ENCODE measurements at regions not wholly inside any gene's neighbourhood (a gene's known extent, or its start where the extent isn't known, plus 50 kb on each side); places are given as distances from the start of the nearest gene placed in this dataset.
"Not testable (repeated sequence)": the region's sequence is repeated elsewhere in the genome, so short reads cannot be mapped to it uniquely, and the experiment has no call there.

GRCh38 chr22:47355776-47356510 is 593.5 kb downstream of the TBC1D22A start:
- no peak for DNase-seq

GRCh38 chr22:47355388-47355725 is 592.9 kb downstream of the TBC1D22A start:
- no peak for DNase-seq

GRCh38 chr22:47354668-47355387 is 592.4 kb downstream of the TBC1D22A start:
- no peak for DNase-seq

- no peak for DNase-seq
Observed at GRCh38 chr22:47352920-47353700, 590.7 kb downstream of the TBC1D22A start.

- DNase-seq: no peak
Observed at GRCh38 chr22:47351836-47352579, 589.6 kb downstream of the TBC1D22A start.

- DNase-seq: not testable (repeated sequence)
Observed at GRCh38 chr22:47346287-47346686, 583.8 kb downstream of the TBC1D22A start.

GRCh38 chr22:47345025-47345424 is 582.6 kb downstream of the TBC1D22A start:
- DNase-seq: no peak

- DNase-seq: no peak
Observed at GRCh38 chr22:47344414-47344813, 582.0 kb downstream of the TBC1D22A start.

GRCh38 chr22:47343611-47344010 is 581.2 kb downstream of the TBC1D22A start:
- no peak for DNase-seq

GRCh38 chr22:47342446-47342845 is 580.0 kb downstream of the TBC1D22A start:
- DNase-seq: no peak

- no peak for DNase-seq
Observed at GRCh38 chr22:47341464-47341863, 579.0 kb downstream of the TBC1D22A start.

GRCh38 chr22:47340851-47341436 is 578.5 kb downstream of the TBC1D22A start:
- no peak for DNase-seq

- DNase-seq: peak; percentile 70
Observed at GRCh38 chr22:47337161-47337621, 574.7 kb downstream of the TBC1D22A start.

- DNase-seq: no peak
Observed at GRCh38 chr22:47335958-47336357, 573.5 kb downstream of the TBC1D22A start.

GRCh38 chr22:47335460-47335859 is 573.0 kb downstream of the TBC1D22A start:
- no peak for DNase-seq

GRCh38 chr22:47334601-47335000 is 572.2 kb downstream of the TBC1D22A start:
- DNase-seq: no peak

GRCh38 chr22:47333625-47334024 is 571.2 kb downstream of the TBC1D22A start:
- DNase-seq: peak; percentile 57

GRCh38 chr22:47332246-47332980 is 570.0 kb downstream of the TBC1D22A start:
- no peak for DNase-seq

GRCh38 chr22:47331750-47332149 is 569.3 kb downstream of the TBC1D22A start:
- no peak for DNase-seq

GRCh38 chr22:47329727-47330650 is 567.5 kb downstream of the TBC1D22A start:
- DNase-seq: no peak
